Fibroblast of upper back skin (primary cell): ENCODE measurements at regions not wholly inside any gene's neighbourhood (a gene's known extent, or its start where the extent isn't known, plus 50 kb on each side); places are given as distances from the start of the nearest gene placed in this dataset.
A peak's percentile ranks its signal among the peaks of the same experiment; 100 is the strongest.
"Not testable (repeated sequence)": the region's sequence is repeated elsewhere in the genome, so short reads cannot be mapped to it uniquely, and the experiment has no call there.

ENCODE experiments used
- DNase-seq: peaks from one replicate; pipeline ENCODE4 v3.0.0-alpha.2; 2013

DNA sequence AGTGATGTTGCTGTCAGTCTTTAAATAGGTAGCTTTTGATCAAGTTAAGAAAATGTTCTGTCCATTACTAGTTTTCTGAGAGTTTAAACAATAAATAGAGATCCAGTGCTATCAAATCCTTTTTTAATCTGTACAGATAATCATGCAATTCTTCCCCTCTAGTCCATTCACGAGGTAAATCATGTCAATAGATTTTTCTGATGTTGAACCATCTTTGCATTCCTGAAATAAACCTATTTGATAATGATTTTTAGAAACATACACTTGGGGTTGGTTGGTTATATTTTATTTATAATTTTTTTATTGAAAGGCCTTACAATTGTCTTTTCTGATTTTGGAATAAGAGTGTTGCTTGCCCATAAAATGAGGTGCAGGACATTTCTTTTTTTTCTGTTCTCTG is 95.0 kb downstream of the FAM53A start:
- DNase-seq: no peak

DNA sequence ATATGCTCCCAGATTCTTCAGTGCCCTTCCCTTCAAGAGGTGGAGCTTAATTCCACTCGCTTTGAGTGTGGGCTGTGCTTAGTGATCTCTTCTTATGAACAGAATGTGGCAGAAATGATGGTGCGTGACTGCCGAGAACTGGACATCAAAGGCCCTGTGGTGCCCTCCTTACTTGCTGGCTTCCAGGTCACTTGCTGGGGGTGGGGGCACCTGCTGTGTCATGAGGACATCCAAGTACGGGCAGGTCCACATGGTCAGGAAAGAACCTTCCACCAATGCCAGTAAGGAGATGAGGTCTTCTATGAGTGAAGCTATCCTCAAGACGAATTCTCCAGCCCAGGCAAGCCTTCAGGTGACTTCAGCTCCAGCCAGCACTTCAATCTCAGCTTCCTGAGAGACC is 95.8 kb downstream of the FAM53A start:
- no peak for DNase-seq

DNA sequence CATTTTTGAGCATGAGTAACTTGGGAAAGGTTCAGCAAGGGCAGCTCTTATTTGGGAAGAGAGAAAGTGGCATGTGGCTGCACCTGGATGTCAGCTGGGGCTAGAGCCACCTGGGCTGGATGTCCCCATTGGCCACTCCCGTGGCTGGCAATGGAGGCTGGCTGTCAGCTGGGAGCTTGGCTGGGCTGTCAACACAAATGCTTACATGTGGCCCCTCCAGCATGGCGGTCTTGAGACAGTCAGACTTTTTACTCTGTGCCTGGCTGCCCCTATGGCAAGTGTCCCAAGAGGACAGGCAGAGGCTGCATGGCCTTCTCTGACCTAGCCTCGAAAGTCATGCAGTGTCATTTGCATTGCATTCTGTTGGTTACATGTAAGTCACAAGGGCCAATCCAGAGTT is 99.6 kb downstream of the FAM53A start:
- no peak for DNase-seq

DNA sequence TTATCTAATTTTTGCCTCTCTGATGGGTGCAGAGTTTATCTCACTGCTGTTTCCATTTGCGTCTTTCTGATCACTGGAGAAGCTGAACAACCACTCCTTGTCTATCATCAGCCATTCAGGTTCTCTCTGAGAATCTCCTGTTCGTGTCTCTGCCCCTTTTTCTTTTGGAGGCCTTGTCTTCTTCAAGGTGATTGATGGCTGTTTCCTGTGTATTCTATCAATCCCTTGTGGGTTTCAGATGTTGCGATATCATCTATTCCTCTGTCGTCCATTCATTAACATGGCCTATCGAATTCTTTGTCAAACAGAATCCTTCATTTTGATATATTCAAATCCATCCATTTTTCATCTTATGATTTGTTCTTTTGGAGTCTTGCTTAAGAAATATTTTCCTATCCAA is 100.3 kb downstream of the FAM53A start:
- no peak for DNase-seq

DNA sequence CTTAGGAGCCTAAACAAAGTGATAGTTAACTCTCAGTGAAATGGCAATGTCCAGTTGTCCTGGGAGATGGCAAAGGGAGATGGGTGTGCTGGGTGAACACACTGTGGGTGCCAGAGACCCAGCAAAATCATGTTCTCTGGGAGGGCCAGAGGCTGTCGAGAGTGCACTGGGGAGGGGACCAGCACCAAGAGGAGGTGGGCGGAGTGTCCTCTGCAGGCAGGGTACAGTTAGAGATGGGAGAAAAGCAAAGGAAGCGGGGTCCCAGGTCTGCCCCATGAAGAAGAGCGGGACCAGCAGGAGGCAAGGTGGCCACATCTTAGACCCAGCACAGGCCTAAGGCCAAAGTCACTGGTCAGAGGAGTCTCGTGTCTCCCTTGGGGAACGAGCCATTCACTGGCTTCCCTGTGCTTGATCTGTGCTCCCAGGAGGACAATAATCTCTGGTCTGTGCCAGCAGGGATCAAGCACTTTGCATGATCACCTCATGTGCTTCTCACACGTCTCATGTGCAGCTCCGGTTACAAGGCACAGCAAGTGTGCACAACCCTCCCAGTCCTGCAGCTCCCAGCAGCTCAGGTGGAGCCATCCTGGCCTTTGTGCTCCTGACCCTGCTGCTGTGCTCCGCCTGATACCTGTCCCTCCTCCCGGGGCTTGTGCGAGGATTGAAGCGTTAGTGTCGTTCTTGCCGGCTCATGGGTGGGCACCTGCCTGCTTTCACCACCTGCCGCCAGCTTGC is 100.9 kb downstream of the FAM53A start:
- no peak for DNase-seq

DNA sequence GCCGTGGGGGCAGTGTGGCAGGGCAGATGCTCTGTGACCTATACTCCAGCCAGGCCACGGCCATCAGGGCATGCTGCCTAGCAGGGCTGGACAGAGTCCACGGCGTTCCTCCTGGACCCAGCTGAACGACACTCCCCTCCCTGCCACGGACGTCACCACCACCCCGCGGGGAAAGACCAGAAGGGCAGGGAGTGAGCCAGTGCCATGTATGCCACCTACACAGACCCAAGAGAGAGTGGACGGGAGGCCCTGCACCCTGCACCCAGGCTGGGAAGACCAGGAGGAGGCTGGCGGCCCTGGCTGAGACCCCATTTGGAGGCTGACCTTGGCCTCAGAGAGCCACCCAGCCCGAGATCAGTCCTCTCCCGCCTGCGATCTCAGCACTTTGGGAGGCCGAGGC is 101.9 kb downstream of the FAM53A start:
- DNase-seq: no peak

DNA sequence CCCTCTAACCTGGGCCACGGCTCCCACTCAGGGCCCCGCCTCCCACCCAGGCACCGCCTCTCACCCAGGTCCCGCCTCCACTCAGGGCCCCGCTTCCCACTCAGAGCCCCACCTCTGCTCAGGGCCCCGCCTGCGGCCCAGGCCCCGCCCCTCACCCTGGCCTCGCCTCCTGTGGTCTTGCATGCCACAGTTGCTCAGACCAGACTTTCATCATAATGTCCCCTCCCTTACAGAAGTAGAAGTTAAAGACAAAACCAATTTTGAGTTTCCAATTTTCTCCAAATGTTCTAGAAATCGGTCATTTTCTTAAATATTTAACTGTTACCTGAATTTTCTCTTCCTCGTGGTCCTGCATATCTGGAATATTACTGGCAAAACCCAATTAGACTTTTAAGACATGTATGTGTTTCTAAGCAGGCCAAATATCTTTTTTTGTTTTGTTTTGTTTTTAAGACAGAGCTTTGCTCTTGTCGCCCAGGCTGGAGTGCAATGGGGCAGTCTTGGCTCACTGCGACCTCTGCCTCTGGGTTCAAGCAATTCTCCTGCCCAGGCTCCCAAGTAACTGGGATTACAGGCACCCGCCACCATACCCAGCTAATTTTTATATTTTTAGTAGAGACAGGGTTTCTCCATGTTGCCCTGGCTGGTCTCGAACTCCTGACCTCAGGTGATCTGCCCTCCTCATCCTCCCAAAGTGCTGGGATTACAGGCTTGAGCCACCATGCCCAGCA is 102.8 kb downstream of the FAM53A start:
- DNase-seq: peak; percentile 86

DNA sequence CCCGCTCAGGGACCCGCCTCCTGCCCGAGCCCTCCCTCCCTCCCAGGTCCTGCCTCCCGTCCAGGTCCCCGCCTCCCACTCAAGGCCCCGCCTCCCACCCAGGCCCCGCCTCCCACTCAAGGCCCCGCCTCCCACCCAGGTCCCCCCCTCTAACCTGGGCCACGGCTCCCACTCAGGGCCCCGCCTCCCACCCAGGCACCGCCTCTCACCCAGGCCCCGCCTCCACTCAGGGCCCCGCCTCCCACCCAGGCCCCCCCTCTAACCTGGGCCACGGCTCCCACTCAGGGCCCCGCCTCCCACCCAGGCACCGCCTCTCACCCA is 103.5 kb downstream of the FAM53A start:
- DNase-seq: not testable (repeated sequence)

DNA sequence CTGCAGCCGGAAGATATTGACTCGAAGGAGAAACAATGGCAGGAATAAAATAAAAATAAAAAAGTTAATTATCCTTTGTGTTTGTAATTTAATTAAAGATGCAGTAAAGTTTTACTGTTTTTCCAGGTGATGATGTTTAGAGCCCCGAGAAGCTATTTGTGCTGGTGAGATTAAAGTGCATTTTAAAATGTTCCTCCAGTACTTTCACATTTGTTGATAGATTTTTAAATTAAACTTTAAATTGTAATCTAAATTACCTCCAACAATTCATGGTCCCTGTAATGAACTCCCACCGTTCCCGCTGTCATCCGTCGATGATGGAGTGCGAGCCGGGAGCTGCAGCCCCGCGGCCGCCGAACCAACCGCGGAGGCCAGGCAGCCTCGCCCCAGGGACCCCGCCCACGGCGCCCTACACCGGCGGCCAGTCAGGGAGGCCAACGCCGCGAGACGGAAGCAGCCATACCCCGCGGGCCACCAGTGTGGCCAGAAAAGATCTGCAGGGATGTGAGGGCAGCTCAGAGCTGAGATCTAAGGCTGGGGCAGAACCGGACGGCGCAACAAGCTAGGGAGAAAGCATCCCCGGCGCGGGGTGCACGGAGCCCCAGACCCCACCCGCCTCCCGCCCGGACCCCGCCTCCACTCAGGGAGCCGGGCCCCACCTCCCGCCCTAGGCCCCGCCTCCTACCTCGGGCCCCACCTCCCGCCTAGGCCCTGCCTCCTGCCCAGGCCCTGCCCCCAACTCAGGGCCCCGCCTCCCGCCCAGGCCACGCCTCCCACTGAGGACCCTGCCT is 104.0 kb downstream of the FAM53A start:
- peak; percentile 82 for DNase-seq

DNA sequence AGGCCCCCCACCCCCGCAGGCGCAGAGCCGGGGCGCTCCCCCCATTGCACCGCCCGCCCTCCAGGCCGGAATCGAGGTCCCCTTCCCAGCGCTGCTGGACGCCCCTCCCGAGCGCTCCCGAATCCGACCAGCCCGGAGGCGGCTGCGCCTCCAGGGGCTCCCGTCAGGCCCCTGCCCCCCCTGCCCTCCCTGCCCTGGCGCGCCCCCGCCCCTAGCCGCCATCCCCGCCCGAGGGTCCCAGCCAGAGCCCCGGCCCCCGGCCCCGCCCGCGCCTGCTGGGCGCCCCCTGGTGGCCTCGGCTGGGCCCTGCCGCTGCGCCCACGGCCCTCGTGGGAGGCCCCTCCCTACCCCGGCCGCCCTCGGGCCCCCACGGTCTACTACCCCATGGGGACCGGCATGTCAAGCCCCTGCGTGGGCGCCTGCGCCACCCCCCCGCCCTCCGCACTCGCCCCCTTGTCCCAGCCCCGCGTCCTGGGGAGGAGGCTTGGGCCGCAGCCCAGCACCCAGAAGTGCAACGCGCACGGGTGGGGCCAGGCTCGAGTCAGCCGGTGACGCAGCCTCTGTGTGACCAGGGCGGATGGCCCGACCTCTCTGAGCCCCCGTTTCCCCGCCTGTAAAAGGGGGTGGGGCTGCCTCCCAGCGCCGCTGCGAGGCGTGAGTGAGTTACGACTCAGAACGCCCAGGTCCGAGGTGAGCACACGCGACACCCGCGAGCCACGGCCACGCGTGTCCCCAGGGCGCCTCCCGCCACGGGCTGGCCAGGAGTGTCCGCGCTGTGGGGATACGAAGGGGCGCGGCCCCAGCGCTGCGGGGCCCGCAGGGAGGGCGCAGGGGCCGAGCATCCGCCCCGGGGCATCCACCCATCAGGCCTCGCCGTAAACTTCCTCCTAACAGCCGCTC is 104.9 kb downstream of the FAM53A start:
- DNase-seq: peak; percentile 50

DNA sequence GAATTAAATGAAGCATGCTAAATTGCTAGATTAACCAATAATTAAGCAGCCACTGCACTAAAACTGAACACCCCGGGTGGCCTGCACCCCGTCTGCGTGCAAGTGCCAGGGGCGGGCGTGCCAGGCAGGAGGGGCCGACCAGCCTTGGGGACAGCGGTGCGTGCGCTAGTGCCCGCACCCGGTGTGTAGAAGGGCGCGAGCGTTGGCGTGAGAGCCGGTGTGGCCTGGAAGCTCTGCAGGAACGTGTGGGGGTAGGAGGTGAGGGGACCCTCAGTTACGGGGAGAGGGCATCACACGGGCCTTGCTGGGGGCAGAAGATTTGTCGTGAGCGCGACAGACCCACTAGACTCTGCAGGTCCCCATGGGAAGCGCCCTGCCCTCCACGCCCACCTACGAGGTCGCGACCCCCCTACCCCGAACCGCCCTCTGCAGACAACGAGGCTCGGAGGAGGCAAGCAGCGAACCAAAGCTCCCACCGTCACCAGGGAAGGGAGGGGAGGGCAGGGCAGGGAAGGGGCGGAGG is 105.8 kb downstream of the FAM53A start:
- DNase-seq: no peak

DNA sequence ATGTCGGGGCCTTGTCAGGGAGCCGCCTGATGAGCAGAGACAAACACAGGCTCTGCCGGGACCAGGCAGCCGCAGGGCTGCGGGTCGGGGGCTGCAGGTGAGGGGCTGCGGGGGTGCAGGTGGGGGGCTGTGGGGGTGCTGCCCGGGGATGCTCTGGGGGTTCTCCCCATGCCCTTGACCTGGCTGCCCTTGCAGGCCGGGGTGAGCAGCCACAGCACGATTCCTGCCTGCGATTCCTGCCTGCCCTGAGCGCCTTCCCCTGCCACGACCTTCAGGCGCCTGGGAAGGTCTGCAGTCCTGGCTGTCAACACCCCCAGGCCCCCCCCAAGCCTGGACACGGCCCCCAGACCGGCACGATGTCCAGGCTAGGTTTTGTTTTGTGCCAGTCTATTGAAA is 106.3 kb downstream of the FAM53A start:
- no peak for DNase-seq

DNA sequence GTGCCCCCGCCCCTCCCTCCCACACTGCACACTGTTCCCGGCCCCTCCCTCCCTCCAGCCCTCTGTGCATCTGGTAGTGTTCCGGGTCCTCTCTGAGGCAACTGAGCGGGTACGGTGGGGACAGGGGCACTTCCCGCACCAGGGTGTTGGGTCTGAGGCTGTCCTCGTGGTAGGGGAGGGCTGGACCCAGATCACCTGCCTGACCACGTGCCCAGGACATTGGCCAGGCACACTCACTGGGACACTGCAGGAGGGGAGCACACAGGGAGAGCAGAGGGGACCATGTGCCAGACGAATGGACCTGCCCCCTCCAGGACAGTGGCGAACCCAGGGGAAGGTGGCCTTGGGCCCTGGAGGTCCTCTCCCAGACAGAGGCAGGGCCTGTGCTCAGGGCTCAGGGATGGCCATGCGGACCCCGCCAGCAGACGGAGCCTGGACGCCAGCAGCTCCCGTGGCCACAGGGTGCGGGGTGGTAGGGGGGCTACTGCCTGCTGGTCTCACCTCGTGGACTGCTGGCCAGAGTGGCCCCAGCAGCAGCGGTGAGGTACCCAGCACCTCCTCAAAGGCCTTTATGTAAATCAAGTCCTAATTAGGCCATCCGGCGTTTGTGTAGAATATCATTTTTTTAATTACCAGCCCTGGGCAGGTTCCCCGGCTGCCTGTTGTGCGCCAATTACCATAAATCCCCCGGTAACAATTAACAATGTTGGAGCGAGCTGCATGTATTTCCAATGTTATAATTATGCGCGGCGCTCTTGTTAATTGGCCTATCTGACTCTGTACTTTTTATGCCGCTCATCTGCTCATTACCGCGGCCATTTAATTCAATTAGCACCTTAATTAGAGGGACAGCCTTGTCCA is 106.9 kb downstream of the FAM53A start:
- DNase-seq: no peak

DNA sequence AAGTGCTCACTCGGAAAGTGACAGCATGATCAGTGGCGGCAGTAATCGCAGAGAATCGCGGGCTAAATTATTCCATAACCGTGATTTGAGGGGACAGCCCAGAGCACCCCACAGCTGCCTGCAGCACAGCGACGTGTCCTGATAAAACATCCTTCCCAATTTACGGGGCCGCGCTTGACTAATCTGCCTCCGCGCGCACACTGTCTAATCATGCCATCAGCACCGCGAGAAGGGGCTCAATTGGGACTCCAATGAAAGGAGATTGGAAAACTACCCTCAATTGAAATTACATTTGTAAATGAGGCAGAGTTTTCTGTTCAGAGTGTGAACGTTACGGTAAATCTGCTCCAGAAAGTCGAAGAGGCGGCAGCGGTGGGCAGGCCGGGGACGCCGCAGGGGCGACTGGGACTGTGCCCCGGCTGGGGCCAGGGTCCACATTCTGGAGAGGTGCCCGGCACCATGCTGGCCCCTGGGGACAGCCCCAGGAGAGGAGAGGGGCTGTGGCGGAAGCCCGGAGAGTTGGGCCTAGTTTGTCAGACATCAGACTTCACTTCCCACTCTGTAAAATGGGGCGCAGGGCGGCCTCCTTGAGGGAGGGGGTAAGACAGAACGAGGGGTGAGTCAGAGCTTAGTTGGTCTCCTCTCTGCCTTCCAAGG is 107.7 kb downstream of the FAM53A start:
- DNase-seq: no peak

DNA sequence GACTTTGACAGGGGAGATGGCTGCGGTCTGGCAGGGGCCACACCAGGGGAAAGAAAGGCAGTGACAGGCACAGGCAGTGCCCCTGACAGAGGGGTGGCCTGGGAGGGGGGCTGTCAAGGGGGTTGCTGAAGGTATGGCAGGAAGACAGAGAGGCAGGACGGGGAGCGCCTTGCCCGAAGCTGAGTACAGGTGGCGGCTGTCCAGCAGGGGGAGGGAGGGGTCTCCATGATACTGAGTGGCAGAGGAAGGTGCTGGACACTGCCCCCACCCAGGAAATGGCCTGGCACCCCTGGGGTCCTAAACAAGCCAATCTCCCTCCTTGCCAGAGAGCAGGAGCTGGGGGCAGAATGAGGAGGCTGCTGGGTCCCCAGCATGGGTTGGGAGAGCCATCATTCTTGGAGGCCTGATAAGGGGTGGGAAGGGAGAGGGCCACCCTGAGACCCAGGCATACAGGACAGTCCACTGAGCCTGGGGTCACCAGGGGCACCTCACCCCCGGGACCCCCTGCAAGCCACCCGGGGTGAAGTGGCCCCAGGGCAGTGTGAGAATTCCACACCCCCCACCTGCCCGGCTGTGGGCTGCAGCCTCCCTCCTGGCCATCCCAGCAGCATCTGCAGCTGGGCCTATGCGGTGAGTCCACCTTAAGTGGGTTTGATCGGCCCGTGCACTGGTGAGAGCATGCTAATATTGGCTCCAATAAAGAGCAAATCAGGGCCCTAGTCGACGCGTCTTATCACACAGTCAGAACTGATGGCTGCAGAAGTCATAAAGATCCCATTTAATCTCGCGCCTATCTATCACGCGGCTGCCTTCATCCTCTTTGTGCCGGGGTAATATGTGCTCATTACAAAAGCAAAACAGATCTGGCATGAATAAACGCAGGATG is 108.5 kb downstream of the FAM53A start:
- DNase-seq: no peak

DNA sequence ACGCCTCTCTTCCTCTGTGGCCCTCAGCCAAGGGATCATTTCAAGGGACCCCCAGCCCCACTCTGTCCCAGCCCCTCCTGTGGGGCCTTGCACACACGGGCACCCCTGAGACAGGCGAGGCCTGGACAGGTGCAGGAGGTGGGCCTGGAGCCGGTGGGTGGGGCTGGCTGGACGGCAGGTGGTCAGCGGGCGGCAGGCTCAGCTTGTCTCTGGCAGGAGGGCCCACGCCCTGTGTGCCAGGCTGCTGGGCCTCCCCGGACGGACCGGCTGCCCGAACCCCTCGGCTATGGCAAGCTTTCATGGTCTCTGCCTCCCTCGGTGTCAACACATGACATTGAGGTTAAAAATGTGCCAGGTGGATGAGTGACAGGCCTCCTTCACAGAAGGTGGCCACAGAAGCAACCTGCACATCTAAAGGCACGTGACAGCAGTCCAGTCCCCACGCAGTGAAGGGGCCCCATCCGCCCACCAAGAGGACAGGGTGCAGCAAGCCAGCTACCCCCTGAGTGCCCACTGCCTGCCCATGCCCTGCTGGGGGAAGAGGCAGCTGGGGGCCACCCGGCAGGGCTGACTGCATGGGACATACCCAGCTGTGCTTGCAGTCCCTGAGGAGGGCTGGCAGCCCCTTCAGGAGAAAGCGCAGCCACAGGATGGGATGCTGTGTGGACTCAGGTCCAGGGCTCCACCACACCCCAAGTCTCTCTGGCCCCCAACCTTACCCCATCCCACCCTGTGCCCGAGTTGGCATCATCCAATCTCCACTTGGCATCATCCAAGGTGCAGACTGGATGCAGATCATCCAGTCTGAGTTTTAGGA is 109.3 kb downstream of the FAM53A start:
- DNase-seq: no peak

DNA sequence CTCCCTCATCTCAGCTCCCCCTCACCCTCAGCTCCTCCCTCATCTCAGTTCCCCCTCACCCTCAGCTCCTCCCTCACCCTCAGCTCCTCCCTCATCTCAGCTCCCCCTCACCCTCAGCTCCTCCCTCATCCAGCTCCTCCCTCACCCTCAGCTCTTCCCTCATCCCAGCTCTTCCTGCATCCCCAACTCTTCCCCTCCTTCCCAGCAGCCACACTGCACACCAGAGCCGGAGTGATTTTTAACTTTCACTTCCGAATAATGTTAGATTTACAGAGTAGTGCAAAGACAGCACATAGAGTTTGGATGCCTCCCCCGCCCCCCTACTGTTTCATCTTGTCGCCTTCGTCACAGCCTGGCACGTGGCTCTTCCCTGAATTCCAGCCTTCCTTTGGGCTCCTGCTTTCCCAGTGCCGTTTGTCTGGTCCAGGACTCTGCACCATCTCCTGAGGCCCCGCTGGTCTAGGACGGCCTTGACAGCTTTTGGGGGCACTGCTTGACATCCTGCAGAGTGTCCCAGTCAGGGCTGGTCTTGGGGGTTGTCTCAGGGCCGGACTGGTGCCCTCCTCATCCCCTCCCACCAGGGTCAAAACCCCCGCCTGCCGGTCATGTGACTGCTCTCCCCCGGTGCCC is 110.2 kb downstream of the FAM53A start:
- DNase-seq: no peak

DNA sequence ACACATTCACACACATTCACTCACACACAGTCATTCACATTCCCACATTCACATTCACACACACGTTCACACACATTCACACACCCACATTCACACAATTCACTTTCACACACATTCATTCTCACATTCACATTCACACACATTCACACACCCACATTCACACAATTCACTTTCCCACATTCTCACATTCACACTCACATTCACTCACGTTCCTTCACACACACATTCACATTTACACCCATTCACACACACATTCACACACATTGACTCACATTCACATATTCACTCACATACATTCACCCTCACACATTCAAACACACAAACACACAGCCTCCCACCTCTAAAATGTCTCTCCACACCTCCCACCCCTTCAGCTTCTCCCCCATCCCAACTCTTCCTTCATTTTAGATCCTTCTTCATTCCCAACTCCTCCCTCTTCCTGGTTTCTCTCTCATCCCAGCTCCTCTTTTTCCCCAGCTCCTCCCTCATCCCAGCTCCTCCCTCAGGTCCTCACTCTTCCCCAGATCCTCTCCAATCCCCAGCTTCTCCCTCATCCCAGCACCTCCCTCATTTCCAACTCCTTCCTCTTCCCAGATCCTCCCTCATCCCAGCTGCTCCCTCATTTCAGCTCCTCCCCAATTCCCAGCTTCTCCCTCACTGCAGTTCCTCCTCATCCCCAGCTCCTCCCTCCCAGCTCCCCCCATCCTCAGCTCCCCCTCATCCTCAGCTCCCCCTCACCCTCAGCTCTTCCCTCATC is 111.0 kb downstream of the FAM53A start:
- DNase-seq: no peak
